ENCODE measurements at regions not wholly inside any gene's neighbourhood (a gene's known extent, or its start where the extent isn't known, plus 50 kb on each side); places are given as distances from the start of the nearest gene placed in this dataset.

DNA sequence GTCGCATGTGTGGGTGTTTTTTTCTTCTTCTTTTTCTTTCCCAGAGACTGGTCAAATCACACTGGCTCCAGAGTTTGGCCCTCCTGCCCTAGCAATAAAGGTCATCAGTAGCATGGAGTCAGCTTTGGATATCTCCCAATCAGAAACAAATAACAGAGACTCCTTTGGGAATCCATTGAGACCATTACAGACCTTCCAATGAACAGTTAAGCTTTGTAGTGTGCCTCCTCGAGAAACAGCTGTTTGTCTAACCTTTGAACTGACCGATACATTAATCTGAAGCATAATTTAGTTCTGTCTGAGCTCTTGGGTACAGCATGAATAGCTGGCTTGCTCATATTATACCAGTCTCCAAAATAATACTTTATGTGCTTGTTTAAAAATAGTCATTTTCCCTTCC lies 1103.2 kb downstream of the GATA3 start:
- Histone ChIP-seq H3K9me3 (ENCODE audit: insufficient read depth, low read depth, low read length) (peaks cover 7% of the 10 kb centered on the region), H4K8ac (ENCODE audit: low read depth, low read length) (no peak overlapping the region), H2BK12ac (ENCODE audit: low read length) (no peak overlapping the region), H3K18ac (ENCODE audit: low read length) (no peak overlapping the region), H3K27me3 (ENCODE audit: insufficient read depth, low read length) (no peaks in the 10 kb centered on the region), H3K4ac (ENCODE audit: low read depth, low read length) (no peak overlapping the region), H3K4me2 (ENCODE audit: low read length) (no peak overlapping the region), H3K36me3 (ENCODE audit: control insufficient read depth in 1 of 2, insufficient read depth in 2 of 2, low read length in 2 of 2) (no peaks in the 10 kb centered on the region), H2AK5ac (ENCODE audit: low read length) (no peak overlapping the region), H2AFZ (ENCODE audit: insufficient read depth, low read length, poor library complexity) (no peak overlapping the region), H3K9ac (ENCODE audit: low read length) (no peak overlapping the region), H3K4me3 (ENCODE audit: low read depth, low read length) (no peak overlapping the region), H3K14ac (ENCODE audit: low read length) (no peak overlapping the region), H3K27ac (ENCODE audit: low read depth, low read length) (no peak overlapping the region), H2BK120ac (ENCODE audit: insufficient read depth, low read length, poor library complexity) (no peak overlapping the region), H4K91ac (ENCODE audit: low read depth, low read length) (no peak overlapping the region), H2BK5ac (ENCODE audit: low read depth, low read length, poor library complexity) (no peak overlapping the region), H3K79me1 (ENCODE audit: low read length) (no peaks in the 10 kb centered on the region), H3K4me1 (ENCODE audit: control insufficient read depth in 1 of 2, insufficient read depth in 2 of 2, low read length in 2 of 2) (no peaks in the 10 kb centered on the region), H3K23ac (ENCODE audit: low read length) (no peak overlapping the region), H3K79me2 (ENCODE audit: control insufficient read depth, insufficient read depth, low read length, poor library complexity) (no peaks in the 10 kb centered on the region), H4K12ac (ENCODE audit: low read depth, low read length) (no peak overlapping the region)
- no peak for DNase-seq
- no CpG with 5 or more reads among the region's 3 CpGs for WGBS (ENCODE audit: extremely low coverage, insufficient coverage, insufficient read length)

DNA sequence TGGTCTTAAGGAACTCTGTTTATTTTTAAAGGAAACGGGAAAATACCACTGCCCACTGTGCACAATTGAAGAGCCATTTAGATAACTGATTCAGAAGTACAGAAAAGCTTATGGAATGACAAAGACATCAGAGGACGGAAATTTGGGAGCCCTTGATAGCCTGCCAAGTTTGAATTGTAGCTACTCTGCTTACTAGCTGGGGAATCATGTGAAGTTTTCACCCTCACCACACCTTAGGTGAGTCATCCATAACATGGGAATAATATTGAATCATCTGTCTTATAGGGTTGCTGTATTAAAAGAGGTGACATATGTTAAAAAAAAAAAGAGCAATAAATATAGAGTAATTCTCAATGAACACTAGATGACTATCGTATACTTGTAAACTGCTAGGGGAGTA lies 1104.2 kb downstream of the GATA3 start:
- no peak overlapping the region for H4K91ac ChIP-seq (ENCODE audit: low read depth, low read length)
- H3K79me2 ChIP-seq (ENCODE audit: control insufficient read depth, insufficient read depth, low read length, poor library complexity), result no peaks in the 10 kb centered on the region
- no peak overlapping the region for H3K23ac ChIP-seq (ENCODE audit: low read length)
- no peak overlapping the region for H3K4me3 ChIP-seq (ENCODE audit: low read depth, low read length)
- H3K27ac ChIP-seq (ENCODE audit: low read depth, low read length), result no peak overlapping the region
- no peaks in the 10 kb centered on the region for H3K4me1 ChIP-seq (ENCODE audit: control insufficient read depth in 1 of 2, insufficient read depth in 2 of 2, low read length in 2 of 2)
- peaks cover 7% of the 10 kb centered on the region for H3K9me3 ChIP-seq (ENCODE audit: insufficient read depth, low read depth, low read length)
- no peak overlapping the region for H2BK12ac ChIP-seq (ENCODE audit: low read length)
- H3K18ac ChIP-seq (ENCODE audit: low read length), result no peak overlapping the region
- no peak overlapping the region for H4K8ac ChIP-seq (ENCODE audit: low read depth, low read length)
- no peak overlapping the region for H3K4me2 ChIP-seq (ENCODE audit: low read length)
- no peak overlapping the region for H3K4ac ChIP-seq (ENCODE audit: low read depth, low read length)
- H3K9ac ChIP-seq (ENCODE audit: low read length), result no peak overlapping the region
- H3K79me1 ChIP-seq (ENCODE audit: low read length), result no peaks in the 10 kb centered on the region
- no peak overlapping the region for H2AFZ ChIP-seq (ENCODE audit: insufficient read depth, low read length, poor library complexity)
- no peak overlapping the region for H2AK5ac ChIP-seq (ENCODE audit: low read length)
- no peaks in the 10 kb centered on the region for H3K27me3 ChIP-seq (ENCODE audit: insufficient read depth, low read length)
- no peaks in the 10 kb centered on the region for H3K36me3 ChIP-seq (ENCODE audit: control insufficient read depth in 1 of 2, insufficient read depth in 2 of 2, low read length in 2 of 2)
- H4K12ac ChIP-seq (ENCODE audit: low read depth, low read length), result no peak overlapping the region
- H3K14ac ChIP-seq (ENCODE audit: low read length), result no peak overlapping the region
- DNase-seq, result no peak
- no peak overlapping the region for H2BK120ac ChIP-seq (ENCODE audit: insufficient read depth, low read length, poor library complexity)
- H2BK5ac ChIP-seq (ENCODE audit: low read depth, low read length, poor library complexity), result no peak overlapping the region
- WGBS (ENCODE audit: extremely low coverage, insufficient coverage, insufficient read length), result no CpG with 5 or more reads among the region's 3 CpGs

DNA sequence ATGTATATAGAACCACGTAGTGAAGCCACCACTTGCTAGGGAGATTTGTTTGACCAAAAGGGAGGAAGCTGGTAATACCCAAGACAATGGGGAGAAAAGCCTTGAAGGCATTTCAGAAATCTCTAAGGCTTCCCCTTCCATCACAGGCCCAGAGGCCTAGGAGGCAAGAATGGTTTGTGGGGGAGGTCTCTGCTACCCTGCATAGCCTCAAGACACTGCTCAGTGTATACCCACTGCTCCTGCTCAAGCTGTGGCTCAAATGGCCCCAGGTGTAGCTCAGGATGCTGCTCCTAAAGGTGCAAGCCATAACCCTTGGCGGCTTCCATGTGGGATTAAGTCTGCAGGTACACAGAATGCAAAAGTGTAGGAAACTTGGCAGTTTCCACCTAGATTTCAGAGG lies 1105.8 kb downstream of the GATA3 start:
- no peak overlapping the region for H3K4me3 ChIP-seq (ENCODE audit: low read depth, low read length)
- H3K27me3 ChIP-seq (ENCODE audit: insufficient read depth, low read length), result no peaks in the 10 kb centered on the region
- no CpG with 5 or more reads among the region's 2 CpGs for WGBS (ENCODE audit: extremely low coverage, insufficient coverage, insufficient read length)

DNA sequence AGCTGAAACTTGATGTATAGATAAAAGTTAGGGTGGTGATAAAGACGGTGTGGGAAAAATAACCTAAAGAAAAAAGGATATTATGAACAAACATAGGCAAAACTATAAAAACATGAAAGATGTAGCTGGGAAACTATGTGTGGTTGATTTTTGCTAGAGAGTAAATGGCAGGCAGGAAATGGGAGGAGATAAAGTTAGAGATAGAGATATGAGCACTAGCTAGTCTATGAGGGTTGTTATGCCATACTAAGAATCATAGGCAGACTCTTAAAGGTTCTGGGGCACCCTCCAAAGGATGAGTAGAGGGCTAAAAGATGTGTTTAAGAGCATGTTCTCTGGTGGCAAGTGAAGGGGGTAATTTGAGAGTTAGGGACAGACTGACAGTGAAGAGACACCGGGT lies 1109.2 kb downstream of the GATA3 start:
- Histone ChIP-seq H3K79me1 (ENCODE audit: low read length) (no peaks in the 10 kb centered on the region), H2BK120ac (ENCODE audit: insufficient read depth, low read length, poor library complexity) (no peak overlapping the region), H3K27me3 (ENCODE audit: insufficient read depth, low read length) (no peaks in the 10 kb centered on the region), H2BK12ac (ENCODE audit: low read length) (no peak overlapping the region), H3K14ac (ENCODE audit: low read length) (no peak overlapping the region), H2AFZ (ENCODE audit: insufficient read depth, low read length, poor library complexity) (no peak overlapping the region), H3K18ac (ENCODE audit: low read length) (no peak overlapping the region), H3K4ac (ENCODE audit: low read depth, low read length) (no peak overlapping the region), H3K79me2 (ENCODE audit: control insufficient read depth, insufficient read depth, low read length, poor library complexity) (no peaks in the 10 kb centered on the region), H3K27ac (ENCODE audit: low read depth, low read length) (no peak overlapping the region), H4K8ac (ENCODE audit: low read depth, low read length) (no peak overlapping the region), H3K4me3 (ENCODE audit: low read depth, low read length) (no peak overlapping the region), H3K36me3 (ENCODE audit: control insufficient read depth in 1 of 2, insufficient read depth in 2 of 2, low read length in 2 of 2) (no peaks in the 10 kb centered on the region), H2AK5ac (ENCODE audit: low read length) (no peak overlapping the region), H3K9me3 (ENCODE audit: insufficient read depth, low read depth, low read length) (peaks cover 7% of the 10 kb centered on the region), H3K23ac (ENCODE audit: low read length) (no peak overlapping the region), H4K91ac (ENCODE audit: low read depth, low read length) (no peak overlapping the region), H3K4me1 (ENCODE audit: control insufficient read depth in 1 of 2, insufficient read depth in 2 of 2, low read length in 2 of 2) (no peaks in the 10 kb centered on the region), H3K9ac (ENCODE audit: low read length) (no peak overlapping the region), H2BK5ac (ENCODE audit: low read depth, low read length, poor library complexity) (no peak overlapping the region), H3K4me2 (ENCODE audit: low read length) (no peak overlapping the region), H4K12ac (ENCODE audit: low read depth, low read length) (no peak overlapping the region)
- 100% methylated on average over 1 of the region's 2 CpGs for WGBS (ENCODE audit: extremely low coverage, insufficient coverage, insufficient read length)
- DNase-seq, result no peak

More for the DNA sequence above, 1105.8 kb downstream of the GATA3 start:
- H4K8ac ChIP-seq (ENCODE audit: low read depth, low read length), result no peak overlapping the region
- no peak overlapping the region for H3K9ac ChIP-seq (ENCODE audit: low read length)
- no peak overlapping the region for H3K27ac ChIP-seq (ENCODE audit: low read depth, low read length)
- no peak overlapping the region for H2AK5ac ChIP-seq (ENCODE audit: low read length)
- H3K9me3 ChIP-seq (ENCODE audit: insufficient read depth, low read depth, low read length), result peaks cover 7% of the 10 kb centered on the region
- no peak overlapping the region for H3K4ac ChIP-seq (ENCODE audit: low read depth, low read length)
- no peaks in the 10 kb centered on the region for H3K36me3 ChIP-seq (ENCODE audit: control insufficient read depth in 1 of 2, insufficient read depth in 2 of 2, low read length in 2 of 2)
- no peak overlapping the region for H2AFZ ChIP-seq (ENCODE audit: insufficient read depth, low read length, poor library complexity)
- no peak overlapping the region for H3K23ac ChIP-seq (ENCODE audit: low read length)
- no peaks in the 10 kb centered on the region for H3K79me2 ChIP-seq (ENCODE audit: control insufficient read depth, insufficient read depth, low read length, poor library complexity)
- H4K12ac ChIP-seq (ENCODE audit: low read depth, low read length), result no peak overlapping the region
- H3K14ac ChIP-seq (ENCODE audit: low read length), result no peak overlapping the region
- no peak overlapping the region for H3K18ac ChIP-seq (ENCODE audit: low read length)
- no peaks in the 10 kb centered on the region for H3K4me1 ChIP-seq (ENCODE audit: control insufficient read depth in 1 of 2, insufficient read depth in 2 of 2, low read length in 2 of 2)
- H4K91ac ChIP-seq (ENCODE audit: low read depth, low read length), result no peak overlapping the region
- no peaks in the 10 kb centered on the region for H3K79me1 ChIP-seq (ENCODE audit: low read length)
- DNase-seq, result no peak
- no peak overlapping the region for H2BK5ac ChIP-seq (ENCODE audit: low read depth, low read length, poor library complexity)
- no peak overlapping the region for H3K4me2 ChIP-seq (ENCODE audit: low read length)
- H2BK120ac ChIP-seq (ENCODE audit: insufficient read depth, low read length, poor library complexity), result no peak overlapping the region
- H2BK12ac ChIP-seq (ENCODE audit: low read length), result no peak overlapping the region
